GM12891 (cell line): ENCODE measurements at regions not wholly inside any gene's neighbourhood (a gene's known extent, or its start where the extent isn't known, plus 50 kb on each side); places are given as distances from the start of the nearest gene placed in this dataset.

ENCODE experiments used
- PAX5 ChIP-seq: IDR thresholded peaks from 2 replicates; pipeline ENCODE4 v1.6.1; 2011; ENCODE audit warnings: low read length, moderate library complexity, mild to moderate bottlenecking; ENCODE audit not compliant: insufficient read depth, severe bottlenecking
- POLR2A ChIP-seq: IDR thresholded peaks from 2 replicates; pipeline ENCODE4 v1.6.1; 2011; ENCODE audit warnings: low read depth, low read length, control low read depth
- POLR2AphosphoS5 ChIP-seq: IDR thresholded peaks from 2 replicates; pipeline ENCODE4 v1.6.1; 2011; ENCODE audit warnings: low read depth, low read length, control low read depth
- POU2F2 ChIP-seq: IDR thresholded peaks from 2 replicates; pipeline ENCODE4 v1.6.1; 2011; ENCODE audit warnings: low read depth, mild to moderate bottlenecking, control low read depth, low read length, moderate library complexity
- TAF1 ChIP-seq: IDR thresholded peaks from 2 replicates; pipeline ENCODE4 v1.6.1; 2011; ENCODE audit warnings: low read depth, low read length, control low read depth

GRCh38 chrY:7453336-7453735 lies 541.8 kb upstream of the AMELY start:
- TF ChIP-seq TAF1 (no peak), POLR2A (no peak), POLR2AphosphoS5 (no peak), POU2F2 (peak; percentile 43; the same call in 1 of the 2 replicates), PAX5 (no peak)
